Nucleus accumbens (tissue), 56 donors: ENCODE measurements at regions not wholly inside any gene's neighbourhood (a gene's known extent, or its start where the extent isn't known, plus 50 kb on each side); places are given as distances from the start of the nearest gene placed in this dataset.
"Not testable (repeated sequence)": the region's sequence is repeated elsewhere in the genome, so short reads cannot be mapped to it uniquely, and the experiment has no call there.

Source experiments
- DNase-seq, 56 donors: peaks; one replicate each; lab custom pipeline; 2025; lab: John Stamatoyannopoulos, UW

DNA sequence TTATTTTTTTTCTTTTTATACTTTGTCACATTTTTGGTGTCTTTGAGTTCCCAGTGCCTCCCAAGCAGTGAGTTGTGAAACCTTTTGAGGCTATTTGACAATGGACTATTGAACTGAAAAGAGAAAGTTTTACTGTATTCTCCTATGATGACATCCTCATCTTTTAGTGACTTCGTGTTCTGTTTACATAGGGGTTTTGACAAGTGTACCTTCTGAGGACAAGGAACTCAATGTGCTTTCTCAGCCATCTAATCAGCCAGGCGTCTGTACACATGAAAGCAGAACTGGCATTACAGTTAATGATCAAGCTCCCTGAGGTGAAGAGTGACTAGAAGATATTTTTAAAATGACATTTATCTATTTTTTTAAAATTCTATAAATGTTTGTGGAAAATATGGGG, 175.5 kb downstream of the ANXA1 start:
- DNase-seq: no peak

DNA sequence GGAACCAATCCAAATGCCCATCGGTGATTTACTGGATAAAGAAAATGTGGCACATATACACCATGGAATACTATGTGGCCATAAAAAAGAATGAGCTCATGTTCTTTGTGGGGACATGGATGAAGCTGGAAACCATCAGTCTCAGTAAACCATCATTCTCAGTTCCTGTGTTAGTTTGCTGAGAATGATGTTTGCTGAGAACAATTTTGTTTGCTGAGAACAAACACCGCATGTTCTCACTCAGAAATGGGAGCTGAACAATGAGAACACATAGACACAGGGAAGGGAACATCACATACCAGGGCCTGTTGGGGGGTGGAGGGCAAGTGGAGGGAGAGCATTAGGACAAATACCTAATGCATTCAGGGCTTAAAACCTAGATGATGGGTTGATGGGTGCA, 185.5 kb downstream of the ANXA1 start:
- DNase-seq: not testable (repeated sequence)

DNA sequence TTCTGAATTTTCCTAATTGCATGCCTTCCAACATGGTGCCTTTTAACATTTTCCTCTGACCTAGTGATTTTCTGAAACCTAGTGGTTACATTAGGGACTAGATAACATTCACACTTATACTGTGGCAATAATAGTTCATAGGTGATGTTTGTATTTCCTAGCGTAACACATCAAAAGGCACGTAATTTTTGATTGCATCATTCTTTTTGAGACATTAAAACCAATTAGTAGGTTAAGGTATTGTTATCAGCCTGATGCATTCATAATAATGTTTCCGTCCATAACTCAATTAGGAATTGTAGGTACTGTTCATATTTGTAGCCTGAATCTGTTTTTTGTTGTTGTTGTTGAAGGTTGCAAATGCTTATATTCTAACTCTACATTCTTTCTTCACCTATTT, 192.4 kb downstream of the ANXA1 start:
- DNase-seq: no peak

DNA sequence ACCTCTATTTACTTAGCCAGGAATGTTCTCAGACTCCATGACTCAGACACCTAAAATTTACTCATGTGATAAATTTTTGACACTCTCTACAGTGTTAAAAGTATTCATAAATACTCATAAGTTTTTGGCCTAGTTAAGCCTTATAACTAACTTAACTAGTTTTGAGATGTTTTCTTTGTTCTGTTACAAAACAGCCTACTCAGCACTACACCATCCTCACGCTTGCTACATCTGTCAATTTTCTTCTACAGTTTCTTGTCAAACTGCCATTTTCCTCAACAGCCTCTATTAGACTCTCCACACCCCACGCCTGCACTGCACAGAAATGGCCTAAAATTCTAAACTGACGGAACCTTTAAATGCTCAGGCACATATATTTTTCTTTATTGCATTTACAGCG, 195.5 kb downstream of the ANXA1 start:
- DNase-seq: no peak

DNA sequence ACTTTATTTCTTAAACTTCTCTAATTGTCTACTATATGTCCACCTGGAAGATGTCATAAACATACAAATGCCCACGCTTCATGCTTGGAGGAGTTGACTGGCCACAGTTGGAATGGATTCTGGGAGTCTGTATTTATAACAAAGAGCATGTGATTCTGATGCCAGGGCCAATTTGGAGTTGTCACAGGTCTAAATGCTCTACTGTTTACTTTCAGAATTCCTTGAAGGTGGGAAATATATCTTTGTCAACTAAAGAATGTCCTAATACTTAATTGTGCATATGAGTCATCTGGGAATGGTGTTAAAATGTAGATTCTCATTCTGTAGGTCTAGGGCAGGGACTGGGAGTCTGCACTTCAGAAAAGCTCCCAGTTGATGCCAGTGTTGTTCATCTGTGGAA, 196.1 kb downstream of the ANXA1 start:
- no peak for DNase-seq

DNA sequence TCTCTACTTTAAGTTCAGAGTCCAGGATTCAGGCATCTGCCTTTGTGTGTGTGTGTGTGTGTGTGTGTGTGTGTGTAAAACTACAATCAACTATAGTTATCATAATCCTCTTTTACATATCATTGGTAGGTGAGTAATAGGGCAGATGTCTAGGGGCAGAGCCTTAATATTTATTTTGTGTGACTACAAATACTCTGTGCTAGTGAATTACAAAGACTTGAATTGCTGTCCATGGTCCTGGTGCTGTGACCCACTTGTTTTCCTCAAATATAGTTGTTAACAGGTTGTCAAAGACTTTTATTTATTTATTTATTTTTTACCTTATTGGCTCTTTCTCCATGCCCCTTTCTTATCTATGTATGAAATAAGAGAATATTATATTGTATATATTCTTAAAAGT, 196.8 kb downstream of the ANXA1 start:
- DNase-seq: no peak

DNA sequence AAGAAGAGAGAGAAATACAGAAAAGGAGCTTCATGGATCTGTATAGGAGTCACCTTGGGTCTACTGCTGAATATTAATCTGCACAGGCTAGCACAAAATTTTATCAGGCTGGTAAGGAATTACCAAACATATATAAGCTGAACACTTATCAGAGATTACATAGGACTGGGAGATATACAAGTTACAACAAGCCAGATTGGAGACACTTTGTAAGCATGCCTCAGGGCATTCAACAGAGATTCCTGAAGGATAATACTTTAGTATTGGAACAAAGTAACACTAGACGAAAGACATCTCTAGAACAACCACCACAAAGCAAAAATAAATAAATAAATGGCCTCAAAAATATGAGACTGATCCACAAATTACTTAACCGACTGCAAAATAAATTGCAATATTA, 197.8 kb downstream of the ANXA1 start:
- no peak for DNase-seq

DNA sequence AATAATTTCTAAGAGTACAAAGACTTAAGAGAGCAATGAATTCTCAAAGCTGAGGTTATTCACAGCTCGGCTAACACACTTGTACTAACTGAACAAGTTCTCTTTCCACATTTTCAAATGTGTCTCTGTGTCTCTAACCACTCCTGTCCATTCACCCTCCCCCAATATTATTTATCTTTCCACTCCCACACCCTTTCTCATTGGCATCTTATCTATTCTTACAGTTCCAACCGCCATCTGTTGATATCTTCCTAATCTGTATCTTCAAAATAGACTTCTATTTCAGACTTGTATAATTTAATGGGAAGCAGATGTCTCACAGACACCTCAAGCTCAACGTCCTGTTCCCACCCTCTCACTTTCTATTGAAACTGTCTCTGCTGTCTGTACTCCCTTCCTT, 205.9 kb downstream of the ANXA1 start:
- DNase-seq: no peak

DNA sequence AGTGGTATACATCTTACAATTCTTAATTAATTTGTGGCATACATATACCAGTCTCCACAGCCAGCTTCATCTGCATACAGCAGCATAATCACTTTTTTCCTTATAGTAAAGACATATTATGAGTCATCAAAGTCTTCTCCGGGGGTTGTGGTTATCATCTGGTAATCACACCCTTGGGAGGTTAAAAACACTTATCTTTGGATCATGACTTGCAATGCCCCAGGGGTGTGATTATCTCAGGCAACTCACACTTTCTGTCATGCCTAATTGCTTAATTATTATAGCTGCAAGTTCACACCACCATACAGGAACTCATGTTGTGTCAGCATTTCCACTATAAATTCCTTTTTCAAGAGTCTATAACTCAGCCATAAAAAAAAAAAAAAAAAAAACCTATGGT, 218.4 kb downstream of the ANXA1 start:
- DNase-seq: no peak

DNA sequence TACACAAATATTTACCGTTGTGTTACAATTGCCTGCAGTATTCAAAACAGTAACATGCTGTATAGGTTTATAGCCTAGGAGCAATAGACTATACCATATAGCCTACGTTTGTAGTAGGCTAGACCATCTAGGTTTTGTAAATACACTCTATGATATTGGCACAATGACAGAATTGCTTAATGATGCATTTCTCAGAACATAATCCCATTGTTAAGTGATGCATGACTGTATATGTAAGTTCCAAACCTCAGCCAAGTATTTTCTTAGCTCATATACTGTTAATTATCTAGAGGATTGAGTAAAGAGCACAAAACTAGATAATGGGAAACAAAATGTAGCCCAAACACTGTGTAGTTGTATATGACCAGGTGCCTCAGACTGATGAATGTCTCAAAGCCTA, 220.1 kb downstream of the ANXA1 start:
- DNase-seq: no peak

DNA sequence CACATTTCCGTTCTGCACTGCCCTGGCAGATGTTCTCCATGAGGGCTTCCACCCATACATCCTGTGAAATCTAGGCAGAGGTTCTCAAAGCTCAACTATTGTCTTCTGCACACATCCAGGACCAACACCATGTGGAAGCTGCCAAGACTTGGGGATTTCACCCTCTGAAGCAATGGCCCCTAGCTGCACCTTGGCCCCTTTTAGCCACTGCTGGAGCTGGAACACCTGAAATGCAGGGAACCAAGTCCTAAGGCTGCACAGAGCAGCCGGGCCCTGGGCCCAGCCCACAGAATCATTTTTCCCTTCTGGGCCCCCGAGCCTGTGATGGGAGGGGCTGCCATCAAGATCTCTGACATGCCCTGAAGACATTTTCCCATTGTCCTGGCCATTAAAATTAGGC, 228.7 kb downstream of the ANXA1 start:
- DNase-seq: no peak

DNA sequence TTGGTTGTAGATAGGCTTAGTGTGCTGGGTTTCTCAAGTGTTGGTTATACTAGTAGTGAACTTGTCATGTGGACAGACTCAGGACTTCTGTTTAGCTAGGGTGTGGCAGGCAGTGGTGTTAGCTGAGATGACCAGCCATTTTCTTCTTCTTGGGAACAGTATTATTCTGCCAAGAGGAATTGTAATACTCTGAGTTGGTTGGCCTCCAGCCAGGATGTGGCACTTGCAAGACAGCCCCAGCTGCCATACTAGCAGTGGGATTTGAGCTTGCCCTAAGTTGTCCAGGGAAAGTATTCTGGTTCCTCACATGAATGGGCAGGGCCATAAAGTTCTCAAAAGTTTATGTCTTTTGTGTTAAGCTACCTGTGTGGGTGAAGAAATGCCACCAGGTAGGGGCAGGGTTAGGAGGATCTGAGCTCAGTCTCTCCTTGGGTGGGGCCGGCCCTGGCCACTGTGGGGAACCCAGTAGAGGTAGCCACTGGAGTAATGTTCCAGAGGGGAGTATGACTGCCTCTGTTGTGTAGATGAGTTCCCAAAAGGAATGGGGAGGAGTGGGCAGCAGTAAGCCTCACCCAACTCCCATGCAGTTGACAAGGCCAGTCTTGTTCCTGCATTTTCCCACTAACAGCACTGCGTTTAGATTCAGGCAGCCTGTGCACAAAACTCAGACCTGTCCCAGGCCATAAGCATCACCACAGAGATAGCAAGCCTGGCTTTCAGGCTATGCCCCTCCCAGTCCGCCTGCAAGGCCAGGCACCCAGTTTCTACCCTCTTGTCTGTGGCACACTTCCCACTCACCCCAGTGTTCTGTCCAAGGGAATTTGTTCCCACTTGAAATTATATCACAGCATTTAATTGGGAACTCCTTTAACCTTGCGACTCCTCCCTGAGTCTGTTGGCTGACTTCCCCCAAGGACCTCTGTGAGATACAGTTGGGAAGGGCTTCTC, 250.7 kb downstream of the ANXA1 start:
- no peak for DNase-seq

DNA sequence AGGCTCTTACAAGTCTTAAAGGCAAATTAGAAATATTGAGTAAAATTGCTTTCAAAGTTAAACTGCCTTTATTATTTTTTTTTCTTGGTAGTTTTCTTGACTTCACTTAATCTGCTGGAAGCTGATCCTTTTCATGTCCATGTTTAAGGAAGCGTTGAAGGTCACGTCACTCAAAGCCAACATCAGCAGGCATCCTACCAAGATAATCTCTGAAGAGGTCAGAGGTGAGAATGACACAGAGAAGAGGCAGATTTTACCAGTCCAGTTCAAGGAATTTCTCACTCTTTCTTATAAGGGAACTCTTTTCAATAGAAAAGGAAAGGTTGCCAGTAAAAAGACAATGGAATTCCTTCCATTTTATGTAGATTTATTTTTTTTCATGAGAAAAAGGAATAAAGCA, 259.8 kb downstream of the ANXA1 start:
- no peak for DNase-seq

DNA sequence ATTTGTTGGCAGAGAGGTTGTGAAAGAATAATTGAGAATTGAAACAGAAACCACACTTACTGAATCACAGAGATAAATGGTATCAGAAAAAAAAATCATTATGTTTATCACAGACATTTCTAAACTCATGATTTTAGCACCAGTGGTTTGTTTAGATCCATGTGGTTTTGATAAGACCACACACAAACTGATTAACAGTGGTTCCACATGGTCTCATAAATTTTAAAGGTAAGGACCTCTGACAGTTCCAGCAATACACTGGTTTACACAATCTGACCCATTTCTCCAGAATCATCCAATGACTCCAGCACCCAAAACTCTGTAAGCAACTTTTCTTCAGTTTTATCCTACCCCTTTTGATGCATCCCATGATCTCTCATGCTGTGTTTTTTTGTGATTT, 261.2 kb downstream of the ANXA1 start:
- DNase-seq: no peak

DNA sequence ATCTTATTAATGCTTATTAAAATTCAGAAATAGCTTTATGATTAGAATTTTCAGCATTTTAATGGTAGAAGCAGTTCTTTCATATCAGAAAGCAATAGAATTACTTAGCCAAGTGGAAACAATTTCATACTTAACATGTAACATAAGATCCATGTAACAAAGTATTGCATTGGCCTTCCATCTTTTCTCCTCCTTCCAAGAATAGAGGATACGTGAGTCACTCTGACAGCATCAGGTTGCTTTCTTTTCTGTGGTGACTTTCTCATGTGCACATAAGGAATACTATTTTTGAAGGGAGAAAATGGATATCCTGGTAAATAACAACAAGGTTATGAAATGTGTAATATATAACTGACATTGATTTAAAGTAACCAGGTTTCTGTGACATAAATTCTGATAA, 272.2 kb downstream of the ANXA1 start:
- no peak for DNase-seq

DNA sequence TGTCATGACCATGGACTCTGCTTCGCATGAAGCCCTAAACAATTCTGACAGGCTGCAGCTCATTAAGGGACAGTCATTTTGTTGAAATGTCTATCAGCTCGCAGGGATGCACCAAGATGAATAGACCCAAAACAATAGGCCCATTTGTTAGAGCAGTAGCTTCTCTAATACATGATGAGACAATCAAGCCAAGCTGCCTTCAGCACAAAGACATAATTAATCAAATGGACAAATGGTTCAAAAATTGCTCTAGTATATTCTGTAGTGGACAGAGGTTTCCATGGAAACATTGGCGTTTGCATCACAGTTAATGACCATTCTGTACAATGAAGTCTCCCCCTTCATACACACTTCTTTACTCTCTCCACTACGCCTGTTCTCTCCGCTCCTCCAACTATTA, 274.6 kb downstream of the ANXA1 start:
- peak in 12 of 56 donors; percentile 1 to 24 (median 8) for DNase-seq

DNA sequence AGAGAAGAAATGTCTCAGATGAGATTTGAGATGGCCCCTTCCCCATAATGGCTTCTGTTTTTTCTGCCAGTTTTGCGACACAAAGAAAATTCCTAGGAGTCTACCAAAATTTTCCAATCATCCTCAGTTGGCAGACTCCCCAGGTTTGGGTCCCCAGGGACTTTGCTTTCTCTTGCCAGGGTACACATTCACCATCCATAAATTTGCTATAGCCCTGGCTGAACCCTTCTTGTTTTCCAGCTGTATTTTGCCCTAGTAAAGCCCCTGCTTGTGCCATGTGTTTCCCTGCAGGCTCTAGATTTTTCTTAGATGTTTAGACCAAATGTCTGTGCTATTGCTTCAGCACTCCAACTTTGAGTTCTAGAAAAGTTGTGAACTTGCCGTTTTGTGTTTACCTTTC, 283.2 kb downstream of the ANXA1 start:
- DNase-seq: no peak

DNA sequence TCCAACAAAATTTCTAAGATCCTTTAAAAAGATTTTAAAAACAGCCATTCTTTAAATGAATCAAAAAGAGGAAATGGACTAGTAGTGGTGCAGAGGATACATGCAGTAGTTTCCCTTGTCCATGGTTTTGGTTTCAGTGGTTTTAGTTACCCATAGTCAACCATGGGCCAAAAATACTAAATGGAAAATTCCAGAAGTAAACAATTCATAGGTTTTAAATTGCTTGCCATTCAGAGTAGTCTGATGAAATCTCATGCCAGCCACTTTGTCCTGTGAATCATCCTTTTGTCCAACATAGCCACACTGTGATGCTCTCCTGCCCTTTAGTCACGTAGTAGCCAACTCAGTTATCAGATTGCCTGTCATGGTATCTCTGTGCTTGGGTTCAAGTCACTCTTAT, 286.1 kb downstream of the ANXA1 start:
- no peak for DNase-seq

DNA sequence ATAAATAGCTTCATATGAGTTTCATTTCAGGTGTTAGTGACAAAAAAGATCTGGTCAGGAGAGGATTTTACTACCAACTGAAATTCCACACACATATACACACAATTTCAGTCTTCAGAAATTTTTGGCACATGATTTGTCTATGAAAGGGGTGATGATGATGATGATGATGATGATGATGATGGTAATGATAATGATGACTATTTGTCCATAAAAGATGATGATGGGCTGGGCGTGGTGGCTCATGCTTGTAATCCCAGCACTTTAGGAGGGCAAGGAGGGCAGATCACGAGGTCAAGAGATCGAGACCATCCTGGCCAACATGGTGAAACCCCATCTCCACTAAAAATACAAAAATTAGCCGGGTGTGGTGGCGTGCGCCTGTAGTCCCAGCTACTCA, 288.2 kb downstream of the ANXA1 start:
- DNase-seq: not testable (repeated sequence)

DNA sequence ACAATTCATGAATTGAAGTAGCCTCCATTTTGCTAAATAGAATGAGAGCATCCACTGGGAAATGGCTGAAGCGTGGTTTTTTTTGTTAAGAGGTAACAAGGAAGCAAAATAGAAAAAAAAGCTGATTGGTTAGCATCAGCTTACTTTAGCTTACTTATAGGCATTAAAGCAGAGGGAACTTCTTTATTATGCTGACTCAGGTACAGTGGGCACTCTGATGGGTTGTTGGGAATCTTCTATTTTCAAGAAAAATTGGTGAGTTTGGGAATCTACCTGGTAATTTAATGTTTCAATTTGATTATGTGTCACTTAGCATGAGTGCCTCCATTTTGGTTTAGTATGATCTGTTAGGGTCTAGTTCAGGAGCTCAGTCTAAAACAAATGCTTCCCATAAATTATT, 289.6 kb downstream of the ANXA1 start:
- DNase-seq: no peak

DNA sequence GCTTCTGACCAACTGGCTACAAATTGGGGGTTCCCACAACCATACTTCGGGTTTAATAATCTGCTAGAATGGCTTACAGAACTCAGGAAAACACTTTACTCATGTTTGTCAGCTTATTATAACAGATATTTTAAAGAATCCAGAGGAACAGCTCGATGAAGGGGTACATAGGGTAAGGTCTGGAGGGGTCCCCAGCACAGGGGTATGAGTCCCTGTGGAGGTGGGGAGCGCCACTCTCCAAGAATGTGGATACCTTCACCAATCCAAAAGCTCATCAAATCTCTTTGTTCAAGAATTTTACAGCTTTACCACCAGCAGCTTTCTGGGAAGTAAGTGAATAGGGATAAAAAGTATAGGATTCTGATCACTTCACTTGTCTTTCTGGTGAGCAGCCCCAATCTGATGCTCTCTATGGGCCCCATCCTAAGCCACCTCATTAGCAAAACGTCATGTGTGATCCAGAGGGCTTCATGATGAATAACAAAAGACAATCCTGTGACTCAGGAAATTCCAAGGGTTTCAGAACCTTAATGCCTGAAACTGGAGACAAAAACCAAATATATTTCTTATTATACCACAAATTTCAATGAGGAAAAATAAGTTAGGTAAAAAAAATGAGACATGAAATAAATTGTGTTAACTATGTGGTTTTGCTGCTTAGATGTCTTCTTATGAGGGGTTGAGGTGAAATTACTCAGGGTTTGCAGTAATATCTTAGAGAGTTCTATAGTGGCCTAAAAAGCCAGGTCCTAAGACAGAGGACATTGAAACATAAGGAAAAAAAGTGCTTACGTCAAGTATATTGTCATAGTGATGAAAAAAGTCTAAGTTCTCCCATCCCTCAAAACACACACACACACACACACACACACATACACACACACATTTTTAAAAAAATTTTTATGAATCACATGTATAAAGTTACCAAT, 290.5 kb downstream of the ANXA1 start:
- DNase-seq: no peak

DNA sequence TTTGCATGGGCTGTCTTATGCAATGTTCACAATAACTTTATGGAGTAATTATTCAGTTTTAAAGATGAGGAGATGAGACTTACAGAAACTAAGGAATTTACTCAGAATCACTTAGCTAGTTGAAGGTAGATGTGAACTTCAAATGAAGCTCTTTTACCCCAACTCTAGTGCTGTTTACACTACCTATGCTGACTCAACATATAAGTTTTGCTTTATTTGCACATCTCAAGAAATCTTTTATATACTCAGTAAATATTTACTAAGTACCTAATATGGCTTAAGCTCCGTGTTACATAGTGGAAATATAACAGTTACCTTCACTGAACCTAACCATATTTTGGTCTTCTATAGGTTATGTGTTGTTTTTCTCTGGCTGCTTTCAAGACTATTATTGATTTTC, 293.2 kb downstream of the ANXA1 start:
- DNase-seq: no peak
